Left renal cortex interstitium (tissue), 4 donors: ENCODE measurements at regions not wholly inside any gene's neighbourhood (a gene's known extent, or its start where the extent isn't known, plus 50 kb on each side); places are given as distances from the start of the nearest gene placed in this dataset.

Source experiments
- DNase-seq, 4 donors: peaks; one replicate each; pipeline ENCODE4 v3.0.0-alpha.2; 2013; ENCODE audit warnings: low read depth in 4 of 4, low spot score in 2 of 4, missing footprints in 1 of 4

DNA sequence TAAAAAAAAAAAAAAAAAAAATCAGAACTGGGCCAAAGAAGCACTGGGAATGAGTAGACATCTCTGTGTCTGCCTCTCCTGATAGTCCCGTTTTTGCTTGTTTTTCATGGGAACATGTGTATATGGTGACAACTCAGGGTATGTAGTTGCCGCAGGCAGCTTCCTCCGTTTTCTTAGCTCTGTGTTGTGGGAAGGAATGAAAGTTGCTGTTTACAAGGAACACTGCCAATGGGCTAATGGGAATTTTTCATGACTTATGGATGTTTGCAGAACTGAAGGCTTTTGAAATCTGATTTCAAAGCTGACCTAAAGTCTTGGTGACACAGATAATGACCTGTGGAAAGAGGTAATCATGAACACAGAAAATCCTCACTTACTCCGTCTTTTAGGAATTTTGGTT, 146.4 kb upstream of the BTG1 start:
- no peak for DNase-seq

DNA sequence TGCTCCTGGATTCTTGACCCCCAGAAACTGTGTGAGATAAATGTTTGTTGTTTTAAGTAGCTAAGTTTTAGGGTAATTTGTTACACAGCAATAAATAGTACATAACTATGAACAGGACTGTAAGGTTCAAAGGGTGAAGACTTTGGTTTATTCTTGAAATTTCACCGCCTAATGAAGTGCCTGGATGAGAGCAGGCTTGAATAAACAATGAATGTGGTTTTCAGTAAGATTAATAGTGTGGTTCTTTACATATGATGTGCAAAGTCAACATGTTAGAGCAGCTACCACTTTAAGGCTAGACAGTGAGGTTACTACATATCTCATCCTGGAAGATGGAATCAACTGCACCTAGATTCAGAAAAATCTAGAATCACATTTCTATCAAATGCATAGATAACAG, 145.2 kb upstream of the BTG1 start:
- no peak for DNase-seq

DNA sequence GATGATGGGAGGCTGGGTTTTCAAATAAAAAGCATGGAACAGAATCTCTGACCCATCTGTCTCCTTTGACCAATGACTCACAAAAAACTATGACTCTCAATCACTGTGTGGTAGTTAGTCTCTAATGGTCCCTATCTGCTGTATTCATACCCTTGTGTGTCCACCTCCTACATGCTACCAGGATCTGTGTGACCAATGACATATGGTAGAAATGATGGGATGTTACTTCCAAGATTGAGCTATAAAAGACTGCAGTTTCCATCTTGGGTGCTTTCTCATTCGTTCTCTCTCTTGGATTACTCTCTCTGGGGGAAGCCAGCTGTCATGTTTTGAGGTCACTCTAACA, 144.7 kb upstream of the BTG1 start:
- DNase-seq: no peak

DNA sequence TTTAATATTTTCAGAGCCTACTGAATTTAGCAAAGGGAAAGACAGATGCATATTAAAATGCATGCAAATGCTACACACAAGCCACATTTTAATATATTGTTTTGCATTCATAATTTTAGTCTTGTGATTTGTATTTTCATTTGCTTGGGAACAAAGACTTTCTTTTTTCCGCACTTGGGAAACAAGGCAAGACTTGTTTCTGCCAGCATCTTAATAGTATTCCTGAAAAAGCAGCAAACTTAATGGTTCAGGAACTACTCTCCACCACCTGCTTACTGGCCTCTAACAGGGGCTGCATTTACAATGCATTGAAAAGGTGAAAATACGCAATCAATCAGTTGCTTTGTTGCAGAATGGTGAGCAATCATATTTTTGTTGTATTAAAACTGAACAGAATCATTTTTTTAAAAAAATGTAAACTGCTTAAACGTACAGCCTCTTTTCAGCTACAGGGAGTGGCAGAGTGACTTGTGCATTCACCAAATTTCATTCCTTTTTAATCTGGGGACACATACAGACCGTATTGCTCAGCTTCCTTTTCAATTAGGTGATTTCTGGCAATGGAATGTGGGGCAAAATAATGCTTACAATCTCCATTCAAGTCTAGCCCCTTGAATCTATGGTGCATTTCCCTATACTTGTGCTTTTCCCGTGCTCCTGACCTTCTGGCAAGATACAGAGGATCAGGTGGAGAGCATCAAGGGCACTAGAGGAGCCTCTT, 144.1 kb upstream of the BTG1 start:
- no peak for DNase-seq

DNA sequence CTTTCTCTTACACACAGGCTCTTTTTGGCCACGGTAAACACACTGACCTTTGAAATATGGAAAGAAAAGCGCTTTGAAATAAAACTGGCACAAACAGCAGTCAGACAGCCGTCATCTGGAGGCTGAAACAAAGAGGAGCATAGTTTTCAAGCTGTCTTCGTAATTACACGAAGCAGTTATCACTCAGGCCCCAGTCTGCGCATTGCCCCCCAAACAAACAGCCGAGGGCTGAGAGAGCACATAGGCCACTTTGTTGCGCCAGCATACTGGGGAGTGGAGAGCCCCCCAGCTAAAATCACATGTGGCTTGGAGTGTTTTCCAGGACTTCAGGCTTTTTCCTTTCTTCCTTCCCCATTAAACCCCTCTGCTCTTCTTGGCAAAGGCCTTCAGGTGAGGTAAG, 142.9 kb upstream of the BTG1 start:
- DNase-seq: no peak

DNA sequence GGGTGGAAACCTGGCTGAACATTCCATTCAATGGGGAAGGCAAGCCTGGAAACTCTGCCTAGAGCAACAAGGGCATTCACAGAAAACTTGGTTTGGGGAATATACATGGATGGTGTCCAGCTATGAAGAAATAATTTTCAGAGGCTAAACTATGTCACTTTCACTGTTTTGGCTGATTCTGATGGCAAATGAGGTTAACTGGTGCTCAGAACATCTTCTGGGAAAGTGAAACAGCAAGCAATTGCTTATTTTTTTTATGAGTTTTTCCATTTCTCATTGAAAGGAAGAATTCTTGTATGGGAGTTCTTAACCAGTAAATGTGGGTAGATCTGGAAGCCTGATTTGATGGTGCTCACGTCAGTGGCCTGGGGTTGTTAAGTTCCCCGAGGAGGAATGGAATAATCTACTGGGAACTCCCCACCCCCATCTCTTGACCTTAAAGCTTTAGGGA, 132.8 kb upstream of the BTG1 start:
- DNase-seq: no peak

DNA sequence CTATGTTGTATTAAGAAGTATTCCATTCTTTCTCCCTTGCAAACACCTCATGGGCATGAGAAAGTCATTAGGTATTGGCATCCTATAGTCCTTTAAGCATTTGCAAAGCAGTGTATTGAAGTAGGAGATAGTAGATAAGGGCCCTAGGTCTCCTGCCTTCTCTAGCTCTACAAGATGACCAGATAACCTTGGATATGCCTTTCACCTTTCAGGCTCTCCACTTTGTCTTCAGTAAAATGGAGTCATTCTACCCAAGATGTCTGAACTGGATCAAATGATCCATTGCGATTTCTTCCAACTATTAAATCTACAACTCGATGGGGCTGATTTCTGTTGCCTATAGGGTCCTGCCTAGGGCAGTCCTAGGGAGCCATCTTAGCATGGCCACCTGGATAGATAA, 132.1 kb upstream of the BTG1 start:
- DNase-seq: no peak

DNA sequence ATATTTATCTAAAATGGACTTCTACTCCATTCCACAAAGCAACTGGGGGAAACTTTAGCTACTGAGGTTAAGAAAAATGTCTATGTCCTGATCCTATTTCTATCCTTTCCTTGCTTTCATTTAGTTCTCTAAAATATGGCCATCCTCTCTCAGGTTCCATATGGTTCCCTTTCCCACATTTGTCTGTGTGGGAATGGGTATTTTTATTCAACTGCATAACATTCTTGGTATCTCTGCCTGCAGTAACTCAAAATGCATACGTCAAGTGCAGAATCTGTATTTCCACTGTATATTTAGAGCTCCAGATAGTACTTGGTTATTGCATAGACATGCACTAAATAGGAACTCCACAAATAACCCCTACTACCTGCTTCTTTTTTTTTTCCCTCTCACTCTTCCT, 130.6 kb upstream of the BTG1 start:
- no peak for DNase-seq

DNA sequence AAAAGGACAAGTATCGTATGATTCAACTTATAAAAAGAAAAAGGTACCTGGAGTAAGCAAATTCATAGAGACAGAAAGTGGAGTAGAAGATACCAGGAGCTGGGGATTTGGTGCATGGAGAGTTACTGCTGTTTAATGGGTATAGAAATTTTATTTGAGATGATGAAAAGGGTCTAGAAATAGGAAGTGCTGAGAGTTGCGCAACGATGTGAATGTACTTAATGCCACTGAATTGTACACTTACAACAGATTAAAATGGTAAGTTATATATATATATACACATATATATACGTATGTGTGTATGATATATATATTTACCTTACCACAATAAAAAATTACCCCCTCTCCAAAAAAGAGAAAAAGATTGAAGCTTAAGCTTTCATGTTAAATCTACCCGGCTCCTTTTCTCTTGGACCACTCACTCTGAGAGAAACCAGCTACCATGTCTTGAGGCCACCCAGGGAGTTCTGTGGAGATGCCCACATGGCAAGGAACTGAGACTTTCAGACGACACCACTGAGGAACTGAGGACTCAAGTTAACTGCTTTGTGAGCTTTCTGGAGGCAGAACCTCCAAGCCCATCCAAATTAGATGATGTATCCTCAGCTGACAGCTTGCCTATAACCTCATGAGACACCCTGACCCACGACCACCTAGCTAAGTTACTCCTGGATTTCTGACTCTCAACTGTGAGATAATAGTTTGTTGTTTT, 130.0 kb upstream of the BTG1 start:
- DNase-seq: no peak

DNA sequence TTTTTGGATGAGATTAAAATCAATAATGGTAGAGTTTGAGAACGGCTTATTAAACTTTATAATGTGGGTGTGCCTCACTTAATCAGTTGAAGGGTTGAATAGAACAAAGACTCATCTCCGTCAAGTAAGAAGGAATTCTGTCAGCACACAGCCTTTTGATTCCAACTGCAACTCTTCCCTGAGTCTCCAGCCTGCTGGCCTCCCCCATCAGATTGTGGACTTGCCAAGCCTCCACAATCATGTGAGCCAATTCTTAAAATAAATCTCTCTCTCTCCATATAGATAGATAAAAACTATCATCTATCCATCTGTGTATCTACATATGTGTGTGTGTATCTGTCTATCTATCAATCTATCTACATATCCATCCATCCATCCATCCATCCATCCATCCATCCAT, 127.4 kb upstream of the BTG1 start:
- DNase-seq: no peak

DNA sequence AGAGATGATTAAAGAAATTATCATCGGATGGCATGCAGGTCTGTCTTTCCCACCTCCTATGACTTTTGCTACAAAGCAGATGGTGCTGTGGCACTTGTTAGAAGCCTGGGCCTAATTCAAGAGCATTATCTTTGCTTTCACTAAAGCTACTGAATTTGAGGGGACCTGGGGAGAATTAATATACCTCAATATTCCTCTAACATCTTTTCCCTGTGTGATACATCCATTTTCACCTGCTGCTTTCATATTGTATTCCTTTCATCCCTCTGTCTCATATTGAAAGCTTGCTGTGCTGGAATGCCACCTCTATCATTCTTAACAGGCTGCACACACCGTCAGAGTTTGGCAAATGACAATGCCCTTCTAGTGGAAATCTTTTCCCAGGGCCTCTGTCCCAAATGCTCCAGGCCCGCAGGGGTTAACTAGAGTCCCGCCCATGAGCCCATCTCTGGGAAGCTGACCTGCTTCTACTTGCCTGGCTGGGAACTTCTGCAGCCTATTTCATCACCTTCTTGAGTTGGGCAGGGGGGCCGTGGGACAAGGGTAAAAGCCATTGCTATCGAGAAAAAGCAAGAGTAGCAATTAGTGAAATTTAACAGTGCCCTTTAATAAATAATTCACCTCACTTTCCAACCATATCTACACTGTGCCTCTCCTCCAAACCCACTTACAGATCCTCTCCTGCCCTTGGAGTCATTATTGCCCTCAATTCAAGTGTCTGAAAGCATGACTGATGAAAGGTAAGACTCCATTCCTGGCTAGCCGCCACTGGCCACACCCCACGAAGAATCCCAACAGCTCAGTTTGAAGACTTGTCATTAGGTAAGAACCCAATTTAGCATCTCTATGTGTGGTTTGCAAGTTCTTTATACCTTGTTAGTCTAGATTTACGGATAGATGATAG, 126.7 kb upstream of the BTG1 start:
- no peak for DNase-seq

DNA sequence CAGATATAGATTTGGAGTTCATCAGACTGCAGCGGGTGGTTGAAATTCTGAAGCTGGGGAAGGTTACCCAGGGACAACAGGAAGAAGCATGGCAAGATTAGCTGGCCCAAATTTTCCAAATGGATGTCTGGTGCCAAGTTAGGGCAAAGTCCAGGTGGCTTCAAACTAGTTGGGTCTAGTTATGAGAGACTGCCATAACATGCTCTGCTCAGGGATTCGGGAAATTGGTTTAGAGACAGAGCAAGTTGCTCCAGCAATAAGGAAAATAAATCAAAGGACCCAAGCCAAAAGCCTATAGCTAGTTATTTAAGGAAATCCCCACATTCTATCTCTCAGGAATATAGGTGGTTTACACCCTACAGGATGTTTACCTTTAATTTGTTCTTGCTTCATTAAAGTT, 125.7 kb upstream of the BTG1 start:
- no peak for DNase-seq

DNA sequence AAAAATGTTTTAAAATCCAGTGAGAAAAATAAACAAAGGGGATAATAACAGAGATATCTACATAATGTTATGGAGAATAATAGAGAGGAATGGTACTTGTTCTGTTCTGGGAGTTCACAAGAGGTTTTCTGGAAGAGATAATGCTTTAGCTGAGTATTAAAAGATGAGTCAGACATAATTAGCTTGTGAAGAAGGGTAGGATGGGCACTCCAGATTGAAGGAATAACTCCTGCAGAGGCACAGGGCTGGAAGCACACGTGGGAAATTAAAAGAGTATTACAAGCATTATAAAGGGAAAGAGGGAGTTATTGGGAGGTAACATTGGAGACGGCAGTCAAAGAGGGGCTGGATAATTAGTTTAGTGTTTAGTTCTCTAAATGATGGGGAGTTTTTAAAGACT, 124.9 kb upstream of the BTG1 start:
- DNase-seq: no peak

DNA sequence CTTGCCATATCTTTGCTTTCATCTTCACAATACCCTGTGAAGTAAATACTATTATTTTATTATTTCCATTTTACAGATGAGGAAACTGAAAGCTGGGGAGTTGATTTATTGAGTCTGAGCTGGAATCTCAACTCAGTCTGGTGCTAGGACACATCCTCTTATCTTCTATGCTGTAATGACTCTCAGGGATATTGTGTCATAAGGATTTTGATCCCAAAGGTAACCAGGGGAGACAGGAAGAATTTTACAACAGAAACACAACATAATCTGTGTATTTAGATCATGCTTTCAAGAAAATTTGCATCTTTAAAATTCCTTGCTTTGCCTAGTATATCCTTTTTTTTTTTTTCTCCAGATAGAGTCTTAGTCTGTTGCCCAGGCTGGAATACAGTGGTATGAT, 123.3 kb upstream of the BTG1 start:
- no peak for DNase-seq

DNA sequence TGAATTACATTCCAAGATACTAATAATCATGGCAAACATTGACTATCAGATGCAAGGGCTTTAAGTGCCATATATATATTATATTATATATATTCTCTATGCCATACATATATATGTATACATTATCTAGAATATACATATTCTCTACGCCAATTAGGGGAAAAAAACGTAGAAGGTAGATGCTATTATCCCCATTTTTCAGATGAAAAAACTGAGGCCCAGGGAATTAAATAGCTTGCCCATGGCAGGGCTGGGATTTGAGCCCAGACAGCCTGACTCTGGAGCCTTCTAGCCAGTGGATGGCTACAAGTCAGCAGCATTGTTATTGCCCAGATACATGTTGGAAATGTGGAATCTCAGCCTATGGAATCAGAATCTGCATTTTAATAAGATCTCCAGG, 116.0 kb upstream of the BTG1 start:
- DNase-seq: no peak

DNA sequence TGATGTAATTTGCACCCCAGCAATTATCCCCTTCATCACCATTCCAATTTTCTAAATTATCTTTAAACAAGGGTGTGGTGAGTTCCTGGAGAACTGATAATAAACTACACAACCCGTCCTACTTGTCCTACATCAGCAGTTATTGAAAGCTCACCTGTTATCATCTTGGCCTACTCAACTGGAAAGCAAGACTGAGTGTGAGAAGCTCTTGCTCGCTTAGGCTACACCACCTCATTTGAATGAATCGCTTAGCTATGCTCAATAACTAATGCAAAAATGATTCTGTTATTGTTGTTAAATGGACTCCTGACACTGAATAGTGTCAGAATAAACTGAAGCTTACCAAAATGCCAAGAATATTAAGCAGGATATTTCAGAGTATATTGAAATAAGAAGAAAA, 115.4 kb upstream of the BTG1 start:
- no peak for DNase-seq

DNA sequence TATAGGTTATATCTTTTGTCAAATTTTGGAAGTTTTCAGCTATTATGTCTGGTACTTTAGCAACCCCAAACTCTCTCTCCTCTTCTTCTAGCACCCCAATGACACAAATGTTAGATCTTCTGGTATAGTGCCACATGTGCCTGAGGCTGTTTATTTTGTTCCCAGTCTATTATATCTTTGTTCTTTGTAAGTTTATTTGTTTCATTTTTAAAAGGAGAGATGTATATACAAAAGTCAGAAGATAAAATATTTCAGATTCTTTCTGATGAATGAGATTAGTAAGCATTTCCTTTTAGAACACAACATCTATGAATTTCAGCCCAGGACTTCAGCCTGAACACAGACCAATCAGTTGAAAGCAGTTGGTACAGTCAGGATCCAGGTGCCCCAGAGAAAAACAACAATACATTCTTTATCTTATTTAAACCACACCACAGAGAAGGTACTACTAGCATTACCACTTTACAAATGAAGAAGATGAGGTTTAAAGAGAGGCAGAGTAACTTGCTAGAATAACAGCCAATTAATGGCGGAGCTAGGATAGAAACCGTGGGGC, 114.1 kb upstream of the BTG1 start:
- DNase-seq: no peak

DNA sequence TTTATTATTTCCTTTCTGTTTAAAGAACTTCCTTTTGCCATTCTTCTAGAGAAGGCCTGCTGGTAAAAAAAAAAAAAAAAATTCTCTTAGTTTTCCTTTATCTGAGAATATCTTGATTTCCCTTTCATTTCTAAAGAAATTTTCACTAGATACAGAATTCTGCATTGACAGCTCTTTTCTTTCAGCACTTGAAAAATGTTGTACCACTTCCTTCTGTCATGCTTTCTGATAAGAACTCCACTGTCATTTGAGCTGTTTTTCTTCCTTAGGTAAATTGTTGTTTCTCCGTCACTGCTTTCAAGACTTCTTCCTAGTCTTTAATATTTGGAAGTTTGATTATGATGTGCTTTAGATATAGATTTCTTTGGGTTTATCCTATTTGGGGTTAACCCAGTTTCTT, 113.6 kb upstream of the BTG1 start:
- no peak for DNase-seq

DNA sequence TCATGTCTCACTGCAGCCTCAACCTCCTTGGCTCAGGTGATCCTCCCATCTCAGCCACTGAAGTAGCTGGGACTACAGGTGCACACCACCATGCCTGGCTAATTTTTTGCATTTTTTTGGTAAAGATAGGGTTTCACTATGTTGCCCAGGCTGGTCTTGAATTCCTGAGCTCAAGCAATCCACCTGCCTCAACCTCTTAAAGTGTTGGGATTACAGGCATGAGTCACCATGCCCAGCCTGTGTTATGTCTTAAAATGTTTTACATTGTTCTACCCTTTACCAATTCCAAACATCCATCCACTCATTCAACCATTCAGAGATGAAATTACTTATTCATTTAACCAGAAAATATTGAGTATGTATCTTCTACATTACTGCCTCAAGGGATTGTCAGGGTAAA, 111.6 kb upstream of the BTG1 start:
- no peak for DNase-seq

DNA sequence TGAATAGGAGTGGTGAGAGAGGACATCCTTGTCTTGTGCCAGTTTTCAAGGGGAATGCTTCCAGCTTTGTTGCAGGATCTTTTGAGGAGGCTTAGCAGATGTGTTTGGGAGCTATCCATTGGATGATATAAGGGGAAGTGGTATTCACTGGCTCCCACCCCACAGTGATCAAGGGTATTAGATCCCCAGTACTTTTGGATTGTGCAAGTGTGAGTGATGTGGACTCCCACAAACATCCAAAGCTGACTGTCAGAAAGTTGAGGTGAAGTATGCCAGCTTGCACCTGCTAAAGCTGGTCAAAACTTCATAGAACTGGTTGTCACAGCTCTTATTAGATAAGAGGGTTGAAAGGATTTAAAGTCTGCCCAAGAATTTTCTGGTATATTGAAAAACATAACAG, 110.1 kb upstream of the BTG1 start:
- DNase-seq: no peak

DNA sequence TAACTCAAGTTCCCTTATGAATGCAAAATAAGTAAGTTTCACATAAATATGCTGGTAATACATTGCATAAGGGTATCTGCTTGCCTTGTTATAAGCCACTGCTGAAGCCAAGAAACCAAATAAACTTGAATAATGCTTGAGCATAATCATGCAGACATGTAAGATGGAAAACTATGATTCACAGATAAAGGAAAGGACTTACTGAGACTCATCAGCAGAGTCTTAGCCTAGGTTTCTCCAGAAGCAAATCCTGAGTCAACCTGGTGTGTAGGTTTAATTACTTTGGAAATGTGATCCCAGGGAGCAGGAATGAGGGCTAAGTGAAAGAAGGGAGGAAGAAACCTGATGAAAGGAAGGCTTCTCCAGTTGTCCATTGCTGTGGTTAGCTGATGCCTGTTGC, 107.7 kb upstream of the BTG1 start:
- DNase-seq: no peak
